Tongue (tissue), 1 donor: ENCODE measurements at regions not wholly inside any gene's neighbourhood (a gene's known extent, or its start where the extent isn't known, plus 50 kb on each side); places are given as distances from the start of the nearest gene placed in this dataset.
A peak's percentile ranks its signal among the peaks of the same experiment; 100 is the strongest.
"Not testable (repeated sequence)": the region's sequence is repeated elsewhere in the genome, so short reads cannot be mapped to it uniquely, and the experiment has no call there.

Experiments used
- DNase-seq: peaks from one replicate; pipeline ENCODE4 v3.0.0-alpha.2; 2015

DNA sequence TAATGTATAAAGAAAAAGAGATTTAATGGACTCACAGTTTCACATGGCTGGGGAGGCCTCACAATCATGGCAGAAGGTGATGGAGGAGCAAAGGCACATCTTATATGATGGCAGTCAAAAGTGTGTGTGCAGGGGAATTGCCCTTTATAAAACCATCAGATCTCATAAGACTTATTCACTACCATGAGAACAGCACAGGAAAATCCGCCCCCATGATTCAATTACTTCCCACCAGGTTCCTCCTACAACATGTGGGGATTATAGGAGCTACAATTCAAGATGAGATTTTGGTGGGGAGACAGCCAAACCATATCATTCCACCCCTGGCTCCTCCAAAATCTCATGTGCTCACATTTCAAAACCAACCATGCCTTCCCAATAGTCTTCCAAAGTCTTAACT is 82.5 kb upstream of the ANKRD1 start:
- not testable (repeated sequence) for DNase-seq

DNA sequence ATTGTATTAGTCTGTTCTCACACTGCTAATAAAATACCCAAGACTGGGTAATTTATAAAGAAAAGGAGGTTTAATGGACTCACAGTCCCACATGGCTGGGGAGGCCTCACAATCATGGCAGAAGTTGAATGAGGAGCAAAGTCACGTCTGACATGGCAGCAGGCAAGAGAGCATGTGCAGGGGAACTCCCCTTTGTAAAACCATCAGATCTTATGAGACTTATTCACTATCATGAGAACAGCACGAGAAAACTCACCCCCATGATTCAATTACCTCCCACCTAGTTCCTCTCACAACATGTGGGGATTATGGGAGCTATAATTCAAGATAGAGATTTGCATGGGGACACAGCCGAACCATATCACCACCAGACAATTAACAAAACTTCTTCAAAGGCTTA is 84.4 kb upstream of the ANKRD1 start:
- DNase-seq = not testable (repeated sequence)

- peak; percentile 87 for DNase-seq
These were observed 85.3 kb upstream of the ANKRD1 start for GRCh38 chr10:91006001-91006751.

- no peak for DNase-seq
These were observed 86.0 kb upstream of the ANKRD1 start for GRCh38 chr10:91006752-91007346.

DNA sequence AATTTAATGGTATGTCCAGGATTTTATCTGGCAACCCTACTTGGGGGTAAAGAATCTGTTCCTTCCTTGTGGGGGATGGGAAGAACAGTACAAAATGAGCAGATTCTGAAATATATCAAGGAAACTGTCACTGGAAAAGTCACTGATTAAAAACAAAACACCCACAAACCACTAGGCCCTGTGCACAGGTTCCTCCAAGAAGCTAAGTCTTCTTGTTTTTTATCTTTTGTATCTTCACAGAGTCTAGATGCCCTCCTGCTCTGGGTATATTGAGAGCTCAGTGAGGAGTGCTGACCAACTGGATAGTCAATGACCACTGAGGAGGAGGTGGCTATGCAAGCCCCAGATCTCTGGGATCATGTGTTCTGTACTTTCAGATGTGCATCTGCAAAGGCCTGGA is 86.8 kb upstream of the ANKRD1 start:
- DNase-seq = no peak

DNA sequence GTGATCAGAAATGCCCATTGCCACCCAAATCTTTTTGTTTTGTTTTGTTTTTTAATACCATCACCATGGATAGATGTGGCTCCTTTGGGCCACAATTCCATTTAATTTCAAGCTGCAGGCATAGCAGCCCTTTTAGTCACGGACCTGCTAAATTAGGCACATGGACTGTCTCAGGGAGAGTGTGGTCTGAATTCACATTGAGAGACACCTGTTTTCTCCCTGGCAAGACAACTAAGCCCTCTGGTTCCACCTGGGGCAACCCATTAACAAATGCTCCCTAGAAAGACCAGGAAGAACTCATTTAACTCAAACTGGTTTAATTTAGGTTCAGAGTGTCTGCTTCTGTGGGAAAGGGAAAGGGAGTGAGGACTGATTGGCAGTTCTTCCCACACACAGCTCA is 88.2 kb upstream of the ANKRD1 start:
- DNase-seq = peak; percentile 36

DNA sequence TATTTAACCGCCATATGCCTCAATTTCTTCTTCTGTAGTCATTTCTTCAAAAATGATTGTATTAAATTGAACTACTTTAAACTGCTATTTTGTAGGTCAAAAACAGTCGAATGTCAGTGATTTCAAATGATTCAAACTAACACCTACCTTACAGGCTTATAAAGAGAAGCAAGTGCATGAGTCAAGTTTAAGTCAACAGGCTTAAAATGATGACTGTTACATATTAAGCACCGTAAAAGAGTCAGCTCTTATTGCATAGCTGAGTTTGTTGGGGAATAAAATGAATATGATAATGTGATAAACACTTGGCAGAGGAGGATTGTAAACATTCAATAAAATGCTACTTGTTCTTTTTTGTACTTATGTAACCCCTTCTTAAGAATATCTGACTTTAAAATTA is 90.1 kb upstream of the ANKRD1 start:
- DNase-seq = no peak

DNA sequence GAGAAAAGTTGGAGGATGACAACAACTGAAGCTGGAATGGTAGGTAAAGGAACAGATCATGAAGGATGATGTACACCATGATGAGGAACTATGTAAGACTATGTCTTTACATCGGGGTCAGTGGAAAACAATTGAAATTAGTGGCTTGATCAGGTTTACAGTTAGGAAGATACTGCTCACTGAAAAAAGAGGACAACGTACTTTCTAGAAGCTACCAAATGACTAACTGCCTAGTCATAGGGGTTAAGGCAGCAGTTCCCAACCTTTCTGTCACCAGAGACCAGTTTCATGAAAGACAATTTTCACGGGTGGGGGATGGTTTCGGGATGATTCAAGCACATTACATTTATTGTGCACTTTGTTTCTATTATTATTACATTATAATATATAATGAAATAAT is 91.6 kb upstream of the ANKRD1 start:
- DNase-seq = no peak

DNA sequence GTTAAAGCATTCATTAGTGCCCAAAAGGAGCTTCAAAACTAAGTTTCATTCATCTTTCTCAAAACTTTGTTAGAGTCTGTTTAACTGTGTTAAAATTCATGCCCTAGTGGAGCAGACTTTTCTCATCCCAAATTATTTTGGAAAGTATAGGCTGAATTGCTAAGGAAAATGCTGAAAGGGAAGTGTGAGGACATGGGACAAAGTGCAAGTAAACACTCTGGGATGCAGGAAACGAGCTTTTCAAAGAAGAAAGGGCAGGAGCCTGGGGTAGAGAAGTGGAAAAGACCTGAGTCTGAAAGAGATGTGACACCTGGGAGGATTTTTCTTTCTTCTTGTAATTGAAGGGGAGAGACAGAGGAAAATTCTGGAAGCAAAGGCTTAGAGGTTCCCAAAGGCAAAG is 93.1 kb upstream of the ANKRD1 start:
- no peak for DNase-seq

DNA sequence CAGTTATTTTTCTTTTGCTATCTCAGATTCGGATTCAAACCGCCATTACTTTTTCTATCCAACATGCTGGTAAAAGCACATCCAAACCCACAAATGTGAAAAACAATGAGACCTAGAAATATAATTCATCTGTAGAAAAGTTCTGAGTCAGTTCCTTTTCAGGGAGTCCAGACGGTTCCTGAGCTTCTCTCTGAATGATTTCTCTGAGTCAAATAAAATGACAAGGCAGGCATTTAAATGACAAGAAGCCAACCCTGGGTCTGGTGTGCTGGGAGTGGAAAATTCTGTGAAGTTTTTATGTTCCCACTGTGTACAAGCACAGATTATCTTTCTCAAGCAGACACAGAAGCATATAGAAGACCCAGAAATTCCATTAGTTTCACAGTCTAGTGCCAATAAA is 96.3 kb upstream of the ANKRD1 start:
- DNase-seq = no peak

DNA sequence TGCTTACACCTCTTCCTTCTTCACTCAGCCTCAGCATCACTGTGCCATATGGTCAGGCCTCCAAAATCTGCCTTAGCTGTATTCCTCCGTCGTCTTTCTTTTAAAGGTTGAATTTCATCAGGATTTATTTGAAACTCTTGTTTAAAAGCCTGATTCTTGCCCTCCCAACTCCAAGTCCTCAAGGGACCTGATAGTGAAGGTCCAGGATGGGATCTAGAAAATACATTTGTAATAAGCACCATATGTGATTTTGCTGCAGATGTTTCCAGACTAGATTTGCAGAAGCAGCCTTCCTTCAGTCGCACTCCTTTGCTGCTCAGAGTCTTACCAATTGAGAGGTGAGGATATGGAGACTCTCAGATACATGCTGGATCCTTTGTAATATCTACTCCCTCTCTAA is 101.0 kb upstream of the ANKRD1 start:
- DNase-seq = no peak

DNA sequence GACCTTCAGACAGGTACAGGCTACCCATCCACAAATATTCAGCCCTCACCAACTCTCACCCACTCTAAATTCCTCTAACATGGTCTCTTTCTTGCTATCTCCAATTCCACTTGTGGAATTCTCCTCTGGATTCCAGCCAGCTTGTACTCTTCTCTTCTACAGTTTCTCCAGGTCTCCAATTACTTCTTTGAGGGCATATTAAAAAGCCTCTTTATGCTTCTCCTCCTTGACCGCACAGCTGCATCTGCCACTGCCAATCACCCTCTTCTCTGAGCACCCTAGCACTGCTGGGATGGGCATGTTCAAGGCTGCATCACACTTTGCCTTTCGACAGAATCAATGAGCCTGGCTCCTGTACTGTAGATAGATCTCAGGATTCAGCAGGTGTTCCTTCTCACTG is 101.5 kb upstream of the ANKRD1 start:
- DNase-seq = peak; percentile 95

DNA sequence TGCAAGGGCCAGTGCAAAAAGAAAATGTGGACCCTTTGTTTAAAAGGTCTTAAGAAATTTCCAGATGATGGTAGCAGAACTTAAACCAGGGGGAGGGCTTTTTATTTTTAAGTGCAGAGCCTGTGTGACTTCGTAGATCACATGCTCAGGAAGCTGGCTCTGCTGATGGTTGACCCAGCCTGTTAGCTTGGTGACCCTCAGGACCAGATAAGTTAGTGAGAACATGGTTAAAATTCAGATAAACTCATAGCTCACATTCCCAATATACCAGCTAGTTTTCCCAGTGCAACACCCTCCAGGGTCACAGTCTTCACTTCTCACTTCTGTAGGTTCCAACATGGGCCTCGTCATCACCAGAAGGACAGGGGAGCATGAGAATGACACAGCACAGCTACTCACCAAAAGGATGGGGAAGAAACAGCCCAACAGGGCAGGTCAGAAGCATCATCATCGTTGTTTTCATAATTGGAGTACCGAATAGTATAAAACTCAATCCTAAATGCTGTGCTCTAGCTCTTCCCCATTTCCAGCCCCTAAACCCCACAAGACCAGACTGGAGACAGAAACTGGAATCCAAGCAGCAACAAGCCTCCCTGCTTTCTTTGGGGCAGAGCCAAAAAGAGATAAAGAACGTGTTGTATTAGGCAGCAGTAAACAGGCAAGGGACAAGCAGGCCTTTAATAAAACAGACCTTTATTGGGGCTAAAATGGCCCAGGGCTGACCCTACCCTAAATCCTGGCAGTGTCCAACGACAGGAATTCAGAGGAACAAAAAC is 102.2 kb upstream of the ANKRD1 start:
- peak; percentile 80 for DNase-seq

DNA sequence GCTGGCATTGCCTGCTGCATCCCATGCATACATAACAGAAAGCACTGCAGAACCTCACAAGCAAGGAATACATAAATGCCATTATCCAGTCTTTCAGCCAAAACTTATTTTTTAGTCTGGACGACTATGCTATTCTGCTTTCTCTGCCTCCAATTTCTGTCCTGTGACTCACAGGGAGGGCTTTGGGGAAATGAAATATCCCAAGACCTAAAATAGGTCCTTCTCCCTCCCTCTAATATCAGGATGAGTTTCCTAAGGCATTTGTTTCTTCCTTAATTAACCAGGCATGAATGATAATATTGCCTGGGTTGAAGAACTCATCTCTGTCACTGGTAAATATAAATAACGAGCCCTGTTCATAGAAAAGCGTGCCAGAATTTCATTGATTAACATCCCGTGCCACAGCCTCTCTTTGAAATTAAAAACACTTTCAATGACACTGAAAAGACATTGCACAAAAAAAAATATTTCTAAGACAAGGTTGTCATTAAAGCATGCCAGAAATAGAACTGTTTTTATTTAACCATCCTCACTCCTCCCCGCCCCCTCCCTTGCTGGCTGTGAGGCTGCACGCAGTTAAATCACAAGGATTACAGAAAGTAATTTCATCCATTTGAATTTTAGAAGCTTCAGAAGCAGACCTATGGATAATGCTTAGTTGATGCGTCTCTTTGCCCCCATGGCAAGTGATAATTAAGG is 103.0 kb upstream of the ANKRD1 start:
- DNase-seq = peak; percentile 54

GRCh38 chr10:91024541-91024940 is 103.7 kb upstream of the ANKRD1 start:
- no peak for DNase-seq

DNA sequence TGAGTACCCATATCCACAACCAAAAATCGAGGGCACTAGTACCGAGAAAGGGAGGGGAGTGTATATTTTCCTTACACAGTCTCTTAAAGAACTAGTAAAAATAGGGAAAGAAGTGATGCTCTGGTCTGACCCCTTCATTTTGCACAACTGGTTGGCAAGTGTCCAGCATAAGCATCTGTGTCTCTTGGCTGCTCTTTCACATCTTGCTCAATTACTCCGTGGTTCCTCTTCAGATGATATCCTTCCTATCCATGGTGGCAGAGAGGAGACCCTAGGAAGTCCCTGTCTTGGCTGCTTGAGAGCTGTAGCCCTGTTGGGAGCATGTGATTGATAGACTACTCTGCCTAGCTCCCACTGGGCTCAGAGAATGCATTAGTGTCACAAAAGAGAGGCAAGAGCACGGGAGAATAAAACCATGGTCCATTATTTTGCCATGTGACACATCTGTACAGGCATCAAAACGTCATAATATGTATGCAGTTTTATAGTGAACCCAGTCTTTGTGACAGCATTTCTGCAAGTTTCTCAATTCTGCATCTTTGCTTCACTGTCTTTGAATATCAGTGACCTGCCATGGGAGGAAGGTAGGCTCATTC is 111.8 kb upstream of the ANKRD1 start:
- DNase-seq = peak; percentile 72

DNA sequence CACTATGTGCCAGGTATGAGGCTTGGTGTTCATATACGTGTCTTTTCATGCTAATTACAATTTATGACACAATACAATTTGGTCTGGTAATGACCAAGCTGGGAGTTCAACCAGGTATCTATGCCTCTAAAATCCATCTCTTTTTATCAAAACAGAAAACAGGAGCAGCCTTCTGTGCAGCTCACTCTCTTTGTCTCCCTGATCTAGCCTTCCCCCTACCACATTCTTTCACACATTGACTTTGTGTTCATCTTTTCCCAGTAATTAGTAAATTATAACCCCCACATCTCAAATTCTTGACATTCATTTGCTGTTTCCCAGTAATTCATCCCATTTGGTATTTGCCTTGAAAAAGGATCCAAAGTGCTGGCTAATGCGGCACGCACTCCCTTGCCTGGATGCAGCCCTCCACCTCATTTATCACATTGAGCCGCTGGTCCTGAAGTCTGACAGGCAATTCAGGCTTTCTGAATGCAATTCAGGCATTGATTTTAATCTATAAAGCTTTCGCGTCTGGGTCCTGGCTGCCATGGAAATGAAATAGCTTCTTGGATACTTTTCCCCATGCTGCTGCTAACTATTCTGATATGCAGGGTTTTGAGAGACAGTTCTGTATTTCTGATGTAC is 112.5 kb upstream of the ANKRD1 start:
- no peak for DNase-seq

DNA sequence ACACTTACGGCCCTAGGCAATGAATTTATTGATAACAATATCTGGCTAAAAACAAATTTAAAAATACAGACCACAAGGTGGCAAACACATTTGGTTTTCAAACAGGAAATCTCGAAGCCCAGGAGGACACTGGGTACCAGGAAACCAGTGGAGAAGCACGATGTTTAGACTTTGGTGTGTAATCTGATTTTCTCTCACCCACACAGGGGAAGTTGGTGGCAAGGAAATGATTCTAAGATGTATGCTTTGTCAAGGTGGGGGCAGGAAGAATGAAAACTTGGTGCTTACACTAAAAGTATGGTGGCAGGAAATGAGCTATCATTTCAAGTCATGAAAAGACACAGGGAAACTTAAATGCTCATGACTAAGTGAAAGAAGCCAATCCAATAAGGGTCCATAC is 113.2 kb upstream of the ANKRD1 start:
- no peak for DNase-seq

GRCh38 chr10:91034494-91035159 is 113.7 kb upstream of the ANKRD1 start:
- DNase-seq = peak; percentile 87

- no peak for DNase-seq
These were observed 114.9 kb upstream of the ANKRD1 start for GRCh38 chr10:91035650-91036292.
